ENCODE measurements at regions not wholly inside any gene's neighbourhood (a gene's known extent, or its start where the extent isn't known, plus 50 kb on each side); places are given as distances from the start of the nearest gene placed in this dataset.
"Not testable (repeated sequence)": the region's sequence is repeated elsewhere in the genome, so short reads cannot be mapped to it uniquely, and the experiment has no call there.

GRCh38 chr17:77841742-77842527 is 116.6 kb upstream of the TNRC6C start:
- Histone ChIP-seq H3K79me2 (ENCODE audit: insufficient read depth, low read depth) (no peaks in the 10 kb centered on the region), H4K20me1 (ENCODE audit: insufficient read depth) (no peaks in the 10 kb centered on the region), H3K36me3 (ENCODE audit: insufficient read depth) (no peaks in the 10 kb centered on the region), H2AFZ (ENCODE audit: low read depth) (no peak overlapping the region), H3K27ac (no peak overlapping the region), H3K9ac (no peak overlapping the region), H3K4me3 (IDR thresholded peaks at IDR 0.05; ENCODE audit: insufficient read depth, low read depth, low read length) (no peak overlapping the region), H3K4me1 (ENCODE audit: low read depth, poor library complexity, severe bottlenecking) (peaks cover 57% of the 10 kb centered on the region), H3K27me3 (ENCODE audit: insufficient read depth, low read depth) (no peaks in the 10 kb centered on the region), H3K4me2 (peak overlapping the region; percentile 62; the same call in 1 of the 2 replicates)
- TF ChIP-seq CTCF (conservative IDR thresholded peaks at IDR 0.05; ENCODE audit: low read depth, low read length) = no peak

GRCh38 chr17:77842528-77843147 is 115.9 kb upstream of the TNRC6C start:
- no peaks in the 10 kb centered on the region for H3K27me3 ChIP-seq (ENCODE audit: insufficient read depth, low read depth)
- no peak overlapping the region; the same call in 1 of the 2 replicates for H3K9ac ChIP-seq
- peak overlapping the region; percentile 62 for H3K4me2 ChIP-seq
- no peaks in the 10 kb centered on the region for H3K79me2 ChIP-seq (ENCODE audit: insufficient read depth, low read depth)
- 0 out of 2 replicates have a peak overlapping the region, but pooled peaks have one; percentile 45 for H2AFZ ChIP-seq (ENCODE audit: low read depth)
- H3K4me3 ChIP-seq (IDR thresholded peaks at IDR 0.05; ENCODE audit: insufficient read depth, low read depth, low read length) = no peak overlapping the region
- peak overlapping the region; percentile 66; the same call in 1 of the 2 replicates for H3K27ac ChIP-seq
- no peaks in the 10 kb centered on the region for H4K20me1 ChIP-seq (ENCODE audit: insufficient read depth)
- H3K36me3 ChIP-seq (ENCODE audit: insufficient read depth) = no peaks in the 10 kb centered on the region
- H3K4me1 ChIP-seq (ENCODE audit: low read depth, poor library complexity, severe bottlenecking) = peaks cover 59% of the 10 kb centered on the region
- TF ChIP-seq CTCF (conservative IDR thresholded peaks at IDR 0.05; ENCODE audit: low read depth, low read length) = no peak

GRCh38 chr17:77843255-77843895 is 115.1 kb upstream of the TNRC6C start:
- not testable (repeated sequence) for H3K27me3 ChIP-seq (ENCODE audit: insufficient read depth, low read depth); H4K20me1 ChIP-seq (ENCODE audit: insufficient read depth); H3K36me3 ChIP-seq (ENCODE audit: insufficient read depth); H3K79me2 ChIP-seq (ENCODE audit: insufficient read depth, low read depth); H3K4me3 ChIP-seq (IDR thresholded peaks at IDR 0.05; ENCODE audit: insufficient read depth, low read depth, low read length)
- Histone ChIP-seq H2AFZ (ENCODE audit: low read depth) (peak overlapping the region; percentile 45; the same call in 1 of the 2 replicates), H3K4me1 (ENCODE audit: low read depth, poor library complexity, severe bottlenecking) (peaks cover 66% of the 10 kb centered on the region), H3K27ac (peak overlapping the region; percentile 66), H3K9ac (peak overlapping the region; percentile 20; the same call in 1 of the 2 replicates), H3K4me2 (peak overlapping the region; percentile 62)

GRCh38 chr17:77843896-77844295 is 114.6 kb upstream of the TNRC6C start:
- TF ChIP-seq CTCF (conservative IDR thresholded peaks at IDR 0.05; ENCODE audit: low read depth, low read length) = no peak
- Histone ChIP-seq H3K27me3 (ENCODE audit: insufficient read depth, low read depth) (no peaks in the 10 kb centered on the region), H4K20me1 (ENCODE audit: insufficient read depth) (no peaks in the 10 kb centered on the region), H3K27ac (peak overlapping the region; percentile 66), H3K4me3 (IDR thresholded peaks at IDR 0.05; ENCODE audit: insufficient read depth, low read depth, low read length) (no peak overlapping the region), H3K36me3 (ENCODE audit: insufficient read depth) (no peaks in the 10 kb centered on the region), H2AFZ (ENCODE audit: low read depth) (peak overlapping the region; percentile 45; the same call in 1 of the 2 replicates), H3K4me2 (peak overlapping the region; percentile 62), H3K4me1 (ENCODE audit: low read depth, poor library complexity, severe bottlenecking) (peaks cover 66% of the 10 kb centered on the region), H3K79me2 (ENCODE audit: insufficient read depth, low read depth) (no peaks in the 10 kb centered on the region), H3K9ac (peak overlapping the region; percentile 20; the same call in 1 of the 2 replicates)
